Amygdala (tissue), 56 donors: ENCODE measurements at regions not wholly inside any gene's neighbourhood (a gene's known extent, or its start where the extent isn't known, plus 50 kb on each side); places are given as distances from the start of the nearest gene placed in this dataset.

ENCODE experiments used
- DNase-seq, 56 donors: peaks; one replicate each; lab custom pipeline; 2025; lab: John Stamatoyannopoulos, UW

DNA sequence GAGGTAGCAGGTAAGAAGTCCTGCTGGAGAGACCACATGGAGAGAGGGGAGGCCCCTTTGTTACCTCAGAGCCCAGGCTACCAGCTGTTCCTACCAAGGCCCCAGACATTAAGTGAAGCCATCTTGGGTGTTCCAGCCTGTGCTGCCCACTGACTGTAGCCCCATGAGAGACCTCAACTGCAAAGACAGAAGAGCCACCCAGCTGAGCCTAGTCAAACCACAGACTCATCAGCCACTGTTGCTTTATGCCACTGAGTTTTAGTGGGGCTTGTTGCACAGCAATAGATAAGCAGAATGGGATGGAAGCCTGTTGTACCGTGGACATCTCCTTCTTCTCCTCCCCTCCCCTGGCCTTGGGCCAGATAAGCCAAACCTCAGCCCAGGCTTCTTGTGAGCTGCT, 83.9 kb downstream of the ADRA2C start:
- no peak for DNase-seq

DNA sequence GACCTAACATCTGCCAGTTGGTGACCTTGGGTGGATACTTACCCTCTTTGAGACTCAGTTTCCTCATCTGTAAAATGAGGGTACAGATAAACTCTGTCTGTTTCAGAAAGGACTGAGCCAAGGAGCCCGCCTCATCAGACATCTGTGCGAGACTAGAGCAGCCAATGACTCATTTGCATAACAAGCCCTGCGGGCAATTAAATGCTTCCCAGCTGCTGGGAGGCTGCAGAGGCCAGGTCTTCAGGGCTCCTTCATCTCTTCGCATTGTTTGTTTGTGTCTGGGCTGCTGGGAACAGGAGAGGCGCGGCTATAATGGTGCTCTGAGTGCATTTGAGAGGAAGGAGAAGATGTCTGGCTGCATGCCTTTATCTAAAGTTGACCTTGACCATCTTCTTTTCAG, 85.0 kb downstream of the ADRA2C start:
- no peak for DNase-seq

GRCh38 chr4:3851881-3852280, 85.7 kb downstream of the ADRA2C start:
- no peak for DNase-seq

DNA sequence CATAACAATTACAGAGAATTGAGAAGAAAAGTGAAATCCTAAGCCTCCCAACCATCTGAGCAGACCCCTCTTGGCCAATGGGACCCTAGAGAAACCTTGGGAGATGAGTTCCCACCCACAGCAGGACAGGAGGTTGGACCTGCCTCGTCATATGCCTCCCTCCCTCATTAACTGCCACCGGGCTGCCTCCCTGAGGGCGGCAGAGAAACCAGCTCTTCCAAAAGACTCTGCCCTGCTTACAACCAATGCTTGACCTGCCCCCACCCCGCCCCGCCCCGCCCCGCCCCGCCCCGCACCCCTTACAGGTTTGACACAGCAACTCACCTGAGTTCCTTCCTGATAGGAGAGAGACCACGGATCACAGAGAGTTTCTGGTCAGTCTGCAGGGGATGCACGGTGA, 86.1 kb downstream of the ADRA2C start:
- no peak for DNase-seq

DNA sequence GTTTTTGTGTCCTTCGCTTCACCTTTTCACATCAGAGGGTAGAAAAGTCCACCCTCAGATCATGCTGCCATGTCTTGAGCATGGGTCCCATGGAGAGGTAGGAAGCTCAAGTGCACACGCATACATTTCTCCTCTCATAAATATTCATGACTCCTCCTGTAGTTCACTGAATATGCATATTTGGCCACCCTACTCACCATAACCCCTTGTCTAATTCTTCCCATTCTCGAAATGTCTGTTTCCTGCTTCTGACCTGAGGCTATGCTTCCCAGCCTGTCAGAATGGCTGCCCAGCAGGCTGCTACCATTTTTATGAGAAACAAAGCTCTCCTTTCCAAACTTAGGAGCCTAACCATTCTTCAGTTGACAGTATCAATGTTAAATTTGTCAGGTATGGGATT, 86.5 kb downstream of the ADRA2C start:
- no peak for DNase-seq

DNA sequence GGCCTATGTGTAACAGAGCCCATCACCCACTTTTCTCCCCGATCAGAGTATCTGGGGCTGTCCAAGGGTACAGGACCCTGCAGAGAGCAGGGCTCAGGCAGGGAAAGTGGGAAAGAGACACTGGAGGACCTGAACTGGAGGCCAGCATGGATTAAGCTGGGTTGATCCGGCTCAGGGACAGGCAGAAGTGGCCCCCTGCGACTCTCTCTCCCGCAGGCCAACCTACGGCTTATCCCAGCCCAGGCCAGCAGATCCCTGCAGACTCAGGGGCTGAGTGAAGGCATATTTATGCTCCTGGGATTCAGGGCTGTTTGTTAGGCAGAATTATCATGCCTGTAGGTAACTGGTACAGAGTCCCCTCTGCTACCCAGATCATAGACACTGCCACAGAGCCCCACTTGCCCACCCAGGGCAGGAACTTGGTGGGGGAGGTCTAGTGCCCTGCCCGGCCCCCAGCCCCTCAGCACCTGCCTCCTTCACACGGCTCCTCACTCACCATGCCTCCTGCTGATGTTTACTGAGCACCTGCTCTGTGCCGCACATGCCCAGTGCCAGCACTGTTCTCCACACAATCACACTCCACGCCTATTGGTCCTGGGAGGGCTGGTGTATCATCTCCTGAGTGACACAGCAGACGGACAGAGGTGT, 87.3 kb downstream of the ADRA2C start:
- DNase-seq = no peak

DNA sequence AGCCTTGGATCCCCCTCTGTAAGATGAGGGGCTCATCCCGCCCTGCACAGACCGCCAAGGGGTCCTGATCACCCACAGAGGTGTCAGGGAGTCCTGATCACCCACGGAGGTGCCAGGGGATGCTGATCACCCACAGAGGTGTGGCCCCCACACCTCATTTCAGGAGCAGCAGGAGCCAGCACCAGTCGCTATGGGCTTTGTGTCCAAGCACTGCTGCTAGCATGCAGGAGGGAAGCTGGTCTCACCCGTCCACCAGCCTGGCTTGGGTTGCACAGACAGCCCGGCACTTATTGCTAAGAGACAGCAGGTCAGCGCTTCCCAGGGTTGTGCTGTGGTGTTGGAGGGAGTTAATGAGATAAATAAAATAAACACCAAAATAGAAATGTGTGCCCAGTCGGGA, 88.5 kb downstream of the ADRA2C start:
- no peak for DNase-seq

- DNase-seq = no peak
These were observed 89.5 kb downstream of the ADRA2C start for GRCh38 chr4:3855646-3856045.

- no peak for DNase-seq
These were observed 90.5 kb downstream of the ADRA2C start for GRCh38 chr4:3856604-3857204.

- no peak for DNase-seq
These were observed 91.2 kb downstream of the ADRA2C start for GRCh38 chr4:3857269-3857926.

GRCh38 chr4:3858046-3858730, 92.0 kb downstream of the ADRA2C start:
- no peak for DNase-seq

DNA sequence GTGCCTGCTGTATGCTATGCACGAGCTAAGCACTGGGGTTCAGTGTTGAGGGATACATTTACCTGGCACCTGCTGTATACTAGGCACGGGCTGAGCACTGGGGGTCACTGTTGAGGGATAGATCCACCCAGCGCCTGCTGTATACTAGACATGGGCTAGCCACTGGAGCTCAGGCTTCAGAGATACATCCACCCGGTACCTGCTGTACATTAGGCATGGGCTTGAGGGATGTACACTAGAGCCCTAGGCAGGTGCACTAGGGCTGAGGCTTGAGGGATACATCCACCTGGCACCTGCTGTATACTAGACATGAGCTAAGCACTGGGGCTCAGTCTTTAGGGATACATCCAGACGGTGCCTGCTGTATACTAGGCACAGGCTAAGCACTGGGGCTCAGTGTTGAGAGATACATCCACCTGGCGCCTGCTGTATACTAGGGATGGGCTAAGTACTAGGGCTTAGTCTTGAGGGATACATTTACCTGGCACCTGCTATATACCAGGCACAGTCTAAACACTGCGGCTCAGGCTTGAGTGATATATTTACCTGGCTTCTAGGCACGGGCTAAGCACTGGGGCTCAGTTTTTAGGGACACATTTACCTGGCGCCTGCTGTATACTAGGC, 92.7 kb downstream of the ADRA2C start:
- DNase-seq = no peak

- no peak for DNase-seq
These were observed 93.4 kb downstream of the ADRA2C start for GRCh38 chr4:3859571-3859970.

- DNase-seq = no peak
These were observed 94.1 kb downstream of the ADRA2C start for GRCh38 chr4:3860061-3860912.

DNA sequence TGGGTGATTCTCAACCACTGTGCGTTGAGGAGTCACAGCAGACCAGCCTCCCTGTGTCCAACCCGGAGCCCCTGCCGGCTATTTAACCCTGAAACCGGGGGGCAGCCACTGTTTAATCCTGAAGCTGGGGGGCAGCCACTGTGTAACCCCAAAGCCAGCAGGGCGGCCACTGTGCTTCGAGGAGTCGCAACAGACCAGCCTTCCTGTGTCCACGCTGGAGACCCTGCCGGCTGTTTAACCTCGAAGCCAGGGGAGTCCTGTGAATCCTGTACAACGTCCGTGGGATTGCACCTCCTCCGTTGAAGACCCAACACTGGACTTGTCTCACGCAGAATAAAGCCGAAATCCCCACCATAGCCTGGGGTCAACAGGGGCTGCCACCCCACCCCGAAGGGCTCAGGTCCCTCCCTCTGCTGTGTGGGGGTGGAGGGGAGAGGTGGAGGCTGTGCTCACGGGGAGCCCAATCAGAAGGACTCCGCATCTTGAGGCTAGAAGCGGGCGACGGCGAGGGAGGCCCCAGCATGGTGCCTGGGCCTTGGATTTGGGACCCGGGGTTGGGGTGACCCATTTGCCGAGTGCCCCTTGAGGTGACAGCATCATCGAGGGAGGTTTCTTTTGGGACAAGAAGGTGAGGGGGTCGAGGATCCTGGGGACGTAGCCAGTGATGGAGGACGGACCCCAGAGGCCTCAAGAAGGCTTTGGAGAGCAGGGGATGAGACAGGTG, 94.9 kb downstream of the ADRA2C start:
- no peak for DNase-seq

DNA sequence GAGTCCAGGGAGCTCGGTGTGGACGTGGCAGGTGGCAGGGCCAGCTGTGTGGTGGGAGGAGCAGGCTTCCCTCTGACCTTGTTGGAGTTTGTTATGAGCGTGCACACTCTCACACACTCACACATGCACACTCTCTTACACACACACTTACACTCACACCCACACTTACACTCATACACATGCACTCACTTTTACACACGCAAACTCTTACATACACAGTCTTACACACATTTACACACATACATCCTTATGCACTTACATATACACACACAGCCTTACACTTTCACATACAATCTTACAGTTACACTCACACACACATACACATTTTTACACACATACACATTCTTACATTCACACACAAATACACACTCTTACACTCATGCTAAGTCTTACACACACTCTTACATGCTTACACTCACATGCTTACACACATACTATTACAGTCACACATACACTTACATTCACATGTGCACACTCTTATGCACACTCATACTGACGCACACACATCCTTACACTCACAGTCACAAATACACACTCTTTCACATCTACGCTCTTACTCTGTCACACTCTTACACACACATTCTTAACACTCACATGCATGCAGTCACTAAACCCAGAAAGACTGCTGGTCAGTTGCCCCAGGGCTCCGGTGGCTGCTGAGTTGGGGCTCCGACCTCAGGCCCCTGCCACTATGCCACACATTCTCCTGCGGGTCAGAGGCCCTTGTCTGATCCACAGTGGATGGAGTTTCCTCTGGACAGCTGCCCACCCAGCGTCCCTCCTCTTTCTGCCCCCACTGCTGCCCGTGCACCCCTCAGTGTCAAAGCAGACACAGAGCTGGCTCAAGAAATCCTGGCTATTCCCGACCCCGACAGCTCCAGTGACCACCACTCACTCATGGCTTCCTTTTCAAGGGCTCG, 95.8 kb downstream of the ADRA2C start:
- DNase-seq = no peak

DNA sequence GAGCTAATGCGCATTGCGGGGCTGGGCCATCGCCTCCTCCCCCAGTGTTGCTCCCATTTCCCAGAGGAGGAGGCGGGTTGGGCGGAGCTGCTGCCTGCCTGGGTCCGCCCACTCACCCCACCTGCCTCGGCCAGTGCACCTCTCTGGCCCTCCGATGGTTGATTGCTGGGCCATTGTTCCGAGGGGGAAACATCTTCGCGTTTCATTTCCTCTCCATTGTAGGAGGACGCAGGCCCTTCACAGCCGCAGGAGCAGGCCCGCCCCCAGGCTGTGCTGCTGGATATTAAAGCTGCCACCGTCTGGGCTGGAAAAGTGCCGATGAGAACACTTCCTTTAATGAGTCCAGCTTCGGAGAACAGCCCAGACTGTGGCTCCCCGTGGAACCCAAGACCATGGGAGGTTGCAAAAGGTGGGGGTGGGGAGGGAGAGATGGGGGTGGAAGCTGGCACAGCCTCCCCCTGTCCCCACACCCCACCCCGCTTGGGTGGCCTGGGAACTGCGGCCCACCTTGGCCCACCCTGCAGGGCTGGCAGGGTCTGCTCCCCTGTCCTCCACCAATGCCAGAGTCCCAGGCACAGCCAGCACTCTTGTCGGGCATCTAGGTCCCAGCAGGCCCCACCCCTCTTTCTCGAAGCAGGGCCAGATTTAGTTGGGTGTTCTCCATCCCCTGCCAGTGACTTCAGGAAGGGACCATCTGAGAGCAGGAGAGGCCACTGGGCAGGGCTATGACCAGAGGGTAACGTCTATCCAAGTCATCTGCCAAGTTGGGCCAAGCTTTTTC, 96.6 kb downstream of the ADRA2C start:
- peak in 3 of 56 donors; percentile 2 to 34 (median 16) for DNase-seq
